Endothelial cell of umbilical vein (primary cell): ENCODE measurements at regions not wholly inside any gene's neighbourhood (a gene's known extent, or its start where the extent isn't known, plus 50 kb on each side); places are given as distances from the start of the nearest gene placed in this dataset.

ENCODE experiments used
- BruUV-seq: library from RNA; stranded (reverse); fragments of 400-500 nt; replicated peaks from 2 replicates; lab custom pipeline; 2021; lab: Mats Ljungman, UMichigan
- CTCF ChIA-PET: fragments of 300-600, 350-600 bp; sonication (Branson Sonifier 250); formaldehyde crosslinking; loops from one replicate; lab custom pipeline; 2021; ENCODE audit warnings: antibody characterized with exemption, inconsistent platforms; lab: Charles Lee
- POLR2A ChIA-PET: fragments of 300-600, 350-600 bp; sonication (Branson Sonifier 250); formaldehyde crosslinking; loops from one replicate; lab custom pipeline; 2021; ENCODE audit warnings: antibody characterized with exemption, inconsistent platforms; lab: Charles Lee
- DNase-seq: peaks from one replicate; pipeline ENCODE4 v3.0.0-alpha.2; 2011; ENCODE audit warnings: low read depth, low spot score
- FAIRE-seq: peaks from 2 replicates; lab custom pipeline; 2011; peaks lifted over from hg19 to GRCh38; lab: Jason Lieb, UNC
- H2AFZ ChIP-seq: 2 replicates; pipeline ENCODE4 v1.6.0; 2012; ENCODE audit warnings: low read depth, low read length, control low read depth, inconsistent platforms
- H3K27ac ChIP-seq: 2 replicates; pipeline ENCODE4 v1.5.1; 2011; ENCODE audit warnings: low read depth, mild to moderate bottlenecking, control low read depth, low read length, moderate library complexity; ENCODE audit not compliant: insufficient read depth
- H3K27me3 ChIP-seq, 2 experiments: 2 replicates each; pipeline versions ENCODE4 v1.6.0 to v1.6.1; 2011; ENCODE audit warnings: low read length in 2 of 2, mixed read lengths in 1 of 2; ENCODE audit not compliant: control insufficient read depth in 2 of 2, insufficient read depth in 2 of 2
- H3K36me3 ChIP-seq, 2 experiments: 2 replicates in 1 of 2; 3 replicates in 1 of 2; pipeline ENCODE4 v1.5.1; 2011; ENCODE audit warnings: low read length in 2 of 2, mild to moderate bottlenecking in 1 of 2, moderate library complexity in 1 of 2; ENCODE audit not compliant: control insufficient read depth in 2 of 2, insufficient read depth in 2 of 2; ENCODE audit errors: extremely low read depth in 1 of 2
- H3K4me1 ChIP-seq: 3 replicates; pipeline ENCODE4 v1.5.1; 2011; ENCODE audit warnings: mild to moderate bottlenecking, low read length; ENCODE audit not compliant: control insufficient read depth, insufficient read depth; ENCODE audit errors: extremely low read depth
- H3K4me2 ChIP-seq: 2 replicates; pipeline ENCODE4 v1.6.1; 2011; ENCODE audit warnings: low read length, control low read depth, mixed read lengths; ENCODE audit not compliant: insufficient read depth
- H3K4me3 ChIP-seq, 3 experiments: fragments of 200-600 bp in 1 of 3; sonication (generic), shearing (Covaris generic) in 1 of 3; replicated peaks in 1 of 3; 2 replicates each; pipeline ENCODE4 v1.5.1; 2011 to 2016; ENCODE audit warnings: control low read depth in 3 of 3, low read length in 3 of 3, mild to moderate bottlenecking in 2 of 3, inconsistent platforms in 1 of 3, low read depth in 1 of 3, moderate library complexity in 1 of 3; ENCODE audit not compliant: insufficient read depth in 1 of 3
- H3K79me2 ChIP-seq: 2 replicates; pipeline ENCODE4 v1.6.0; 2012; ENCODE audit warnings: low read length, inconsistent platforms; ENCODE audit not compliant: control insufficient read depth, insufficient read depth
- H3K9ac ChIP-seq: replicated peaks from 2 replicates; pipeline ENCODE3; 2011; ENCODE audit warnings: low read length, control low read depth; ENCODE audit not compliant: insufficient read depth; ENCODE audit errors: extremely low read depth
- H3K9me1 ChIP-seq: replicated peaks from 3 replicates; pipeline ENCODE4 v1.6.0; 2011; ENCODE audit warnings: mild to moderate bottlenecking, low read length; ENCODE audit not compliant: control insufficient read depth, insufficient read depth; ENCODE audit errors: extremely low read depth
- H3K9me3 ChIP-seq: replicated peaks from 2 replicates; pipeline ENCODE4 v1.5.1; 2012; ENCODE audit warnings: low read length, inconsistent platforms; ENCODE audit not compliant: control insufficient read depth, insufficient read depth
- H4K20me1 ChIP-seq: replicated peaks from 2 replicates; pipeline ENCODE3; 2011; ENCODE audit warnings: mild to moderate bottlenecking, low read length; ENCODE audit not compliant: control insufficient read depth, insufficient read depth; ENCODE audit errors: extremely low read depth
- FOS ChIP-seq: IDR thresholded peaks from 2 replicates; pipeline ENCODE4 v1.6.1; 2011; ENCODE audit warnings: mild to moderate bottlenecking, low read length, moderate library complexity, borderline replicate concordance; ENCODE audit not compliant: insufficient read depth
- GATA2 ChIP-seq: IDR thresholded peaks from 2 replicates; pipeline ENCODE4 v1.7.0; 2011; ENCODE audit warnings: low read depth, mild to moderate bottlenecking, moderate library complexity, mixed read lengths, low read length; ENCODE audit not compliant: insufficient read length, insufficient read depth
- JUN ChIP-seq: IDR thresholded peaks from 2 replicates; pipeline ENCODE4 v1.6.1; 2011; ENCODE audit warnings: borderline replicate concordance, low read depth; ENCODE audit not compliant: insufficient read length, insufficient read depth
- POLR2A ChIP-seq: IDR thresholded peaks from 2 replicates; pipeline ENCODE4 v1.6.1; 2012; ENCODE audit warnings: low read depth, mild to moderate bottlenecking, control low read depth, low read length
- POLR2AphosphoS5 ChIP-seq: IDR thresholded peaks from 2 replicates; pipeline ENCODE4 v1.6.1; 2012; ENCODE audit warnings: low read depth, mild to moderate bottlenecking, control low read depth, low read length, moderate library complexity; ENCODE audit not compliant: insufficient read depth
- dilution Hi-C: fragments of 300-500 bp; cut with MboI; formaldehyde crosslinking; loops from one replicate; pipeline ENCODE4 v1.15.0; 2019; ENCODE audit warnings: low sequenced_read_pairs; ENCODE audit not compliant: extremely low pct_ligation_motif_present
- intact Hi-C: fragments of 100-400 bp; cut with micrococcal nuclease; formaldehyde crosslinking; loops from one replicate; pipeline ENCODE4 v1.10.0; 2022
- TF ChIP-seq, protein P1 (sequence below): IDR thresholded peaks from 2 replicates; pipeline ENCODE4 v1.6.1; 2011; ENCODE audit not compliant: insufficient read depth, insufficient read length
- TF ChIP-seq, protein P2 (sequence below), 2 donors: IDR thresholded peaks; 1 replicate in 1 of 2; 2 replicates in 1 of 2; pipeline ENCODE4 v1.5.1; 2011; ENCODE audit warnings: low read length in 2 of 2, mild to moderate bottlenecking in 2 of 2, moderate library complexity in 2 of 2, control low read depth in 1 of 2, inconsistent platforms in 1 of 2, low read depth in 1 of 2; ENCODE audit not compliant: insufficient read depth in 1 of 2; ENCODE audit errors: extremely low read depth in 1 of 2

DNA sequence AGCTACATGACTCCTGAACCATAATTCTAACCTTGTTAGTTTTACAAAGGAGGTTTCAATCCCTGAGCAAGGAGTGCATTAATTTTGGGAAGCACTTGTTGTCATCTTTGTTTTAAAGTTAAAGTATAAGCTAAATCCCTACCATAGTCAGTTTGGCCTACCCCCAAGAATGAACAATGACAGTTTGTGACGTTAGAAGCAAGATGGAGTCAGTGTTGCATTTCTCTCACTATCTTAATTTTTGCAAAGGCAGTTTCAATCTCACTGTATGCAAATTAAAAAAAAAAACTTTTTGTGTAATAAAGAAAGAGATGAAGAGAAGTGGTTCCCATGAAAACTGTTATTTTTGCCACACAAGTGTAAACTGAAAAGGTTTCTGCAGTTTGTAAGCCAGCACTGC lies 50.7 kb upstream of the PIK3AP1 start:
- FAIRE-seq, result no peak
- intact Hi-C loops, result no loop called here
- no peaks in the 10 kb centered on the region for H4K20me1 ChIP-seq
- no peaks in the 10 kb centered on the region for H3K4me1 ChIP-seq
- no peaks in the 10 kb centered on the region for H3K9me3 ChIP-seq
- H2AFZ ChIP-seq, result no peak overlapping the region
- no peak overlapping the region for H3K4me3 ChIP-seq
- no peak overlapping the region for H3K9ac ChIP-seq
- POLR2A ChIA-PET, result no interaction called here
- H3K9me1 ChIP-seq, result no peaks in the 10 kb centered on the region
- no peak overlapping the region for H3K4me2 ChIP-seq
- no peak overlapping the region for H3K27ac ChIP-seq
- no peaks in the 10 kb centered on the region for H3K27me3 ChIP-seq
- CTCF ChIA-PET, result interaction anchor here (1.0 kb wide), 1 partner anchor 254 kb away, joined by 3 read pairs; no protein-coding TSS in a partner anchor
- H3K79me2 ChIP-seq, result no peaks in the 10 kb centered on the region
- no peak for TF ChIP-seq JUN
- TF ChIP-seq, protein P1, sequence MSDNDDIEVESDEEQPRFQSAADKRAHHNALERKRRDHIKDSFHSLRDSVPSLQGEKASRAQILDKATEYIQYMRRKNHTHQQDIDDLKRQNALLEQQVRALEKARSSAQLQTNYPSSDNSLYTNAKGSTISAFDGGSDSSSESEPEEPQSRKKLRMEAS, result no peak
- no peak for TF ChIP-seq POLR2A
- TF ChIP-seq, protein P2, sequence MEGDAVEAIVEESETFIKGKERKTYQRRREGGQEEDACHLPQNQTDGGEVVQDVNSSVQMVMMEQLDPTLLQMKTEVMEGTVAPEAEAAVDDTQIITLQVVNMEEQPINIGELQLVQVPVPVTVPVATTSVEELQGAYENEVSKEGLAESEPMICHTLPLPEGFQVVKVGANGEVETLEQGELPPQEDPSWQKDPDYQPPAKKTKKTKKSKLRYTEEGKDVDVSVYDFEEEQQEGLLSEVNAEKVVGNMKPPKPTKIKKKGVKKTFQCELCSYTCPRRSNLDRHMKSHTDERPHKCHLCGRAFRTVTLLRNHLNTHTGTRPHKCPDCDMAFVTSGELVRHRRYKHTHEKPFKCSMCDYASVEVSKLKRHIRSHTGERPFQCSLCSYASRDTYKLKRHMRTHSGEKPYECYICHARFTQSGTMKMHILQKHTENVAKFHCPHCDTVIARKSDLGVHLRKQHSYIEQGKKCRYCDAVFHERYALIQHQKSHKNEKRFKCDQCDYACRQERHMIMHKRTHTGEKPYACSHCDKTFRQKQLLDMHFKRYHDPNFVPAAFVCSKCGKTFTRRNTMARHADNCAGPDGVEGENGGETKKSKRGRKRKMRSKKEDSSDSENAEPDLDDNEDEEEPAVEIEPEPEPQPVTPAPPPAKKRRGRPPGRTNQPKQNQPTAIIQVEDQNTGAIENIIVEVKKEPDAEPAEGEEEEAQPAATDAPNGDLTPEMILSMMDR (IDR thresholded peaks at IDR 0.05; ENCODE audit: extremely low read depth in 1 of 2, insufficient read depth in 1 of 2, low read depth in 1 of 2, low read length in 2 of 2), result no peak
- no peak for TF ChIP-seq FOS
- no peak for TF ChIP-seq GATA2
- no peak for TF ChIP-seq POLR2AphosphoS5
- DNase-seq, result no peak
- no peaks in the 10 kb centered on the region for H3K36me3 ChIP-seq
- no TSS peak for BruUV-seq
- dilution Hi-C loops, result no loop called here
